H1 (cell line): ENCODE measurements at regions not wholly inside any gene's neighbourhood (a gene's known extent, or its start where the extent isn't known, plus 50 kb on each side); places are given as distances from the start of the nearest gene placed in this dataset.

Source experiments
- CTCF ChIA-PET: fragments of 300-600 bp; sonication (Branson Sonifier 250); formaldehyde crosslinking; loops from one replicate; lab custom pipeline; 2021; ENCODE audit not compliant: partially characterized antibody; lab: Charles Lee
- POLR2A ChIA-PET: fragments of 300-600 bp; sonication (Branson Sonifier 250); formaldehyde crosslinking; loops from one replicate; lab custom pipeline; 2021; ENCODE audit warnings: inconsistent platforms; ENCODE audit not compliant: partially characterized antibody; lab: Charles Lee
- DNase-seq, 2 experiments: peaks; one replicate each; pipeline versions ENCODE4 v3.0.0 to v3.0.0-alpha.2; 2010 to 2022; ENCODE audit warnings: low spot score in 2 of 2, low read depth in 1 of 2, mixed read lengths in 1 of 2
- FAIRE-seq: peaks from 2 replicates; lab custom pipeline; 2011; peaks lifted over from hg19 to GRCh38; lab: Jason Lieb, UNC
- H2AFZ ChIP-seq: 2 replicates; pipeline ENCODE4 v1.8.1; 2012; ENCODE audit warnings: low read length, inconsistent platforms
- H2AK5ac ChIP-seq: 2 replicates; pipeline ENCODE4 v1.6.1; 2013; ENCODE audit warnings: low read depth, low read length
- H2BK120ac ChIP-seq: replicated peaks from 2 replicates; pipeline ENCODE3; 2013; ENCODE audit warnings: low read depth, low read length, inconsistent platforms
- H2BK12ac ChIP-seq: 2 replicates; pipeline ENCODE4 v1.6.1; 2013; ENCODE audit warnings: low read depth, low read length
- H2BK15ac ChIP-seq: 2 replicates; pipeline ENCODE4 v1.6.1; 2013; ENCODE audit warnings: low read length
- H2BK20ac ChIP-seq: 2 replicates; pipeline ENCODE4 v1.6.1; 2013; ENCODE audit warnings: low read length
- H2BK5ac ChIP-seq: 2 replicates; pipeline ENCODE4 v1.6.1; 2013; ENCODE audit warnings: low read depth, low read length
- H3K14ac ChIP-seq: 2 replicates; pipeline ENCODE4 v1.6.1; 2013; ENCODE audit warnings: inconsistent platforms; ENCODE audit not compliant: insufficient read length
- H3K18ac ChIP-seq: 2 replicates; pipeline ENCODE4 v1.6.1; 2013; ENCODE audit warnings: low read length; ENCODE audit errors: extremely low read depth
- H3K23ac ChIP-seq: 2 replicates; pipeline ENCODE4 v1.6.1; 2013; ENCODE audit warnings: inconsistent platforms; ENCODE audit not compliant: insufficient read length
- H3K23me2 ChIP-seq: 2 replicates; pipeline ENCODE4 v1.6.1; 2013; ENCODE audit warnings: low read depth, low read length
- H3K27ac ChIP-seq: 2 replicates; pipeline ENCODE4 v1.6.1; 2011; ENCODE audit warnings: low read depth, low read length, inconsistent platforms
- H3K27me3 ChIP-seq, 4 experiments: replicated peaks in 1 of 4; 1 replicate in 1 of 4; 2 replicates in 3 of 4; pipeline versions ENCODE4 v1.6.1 to v1.8.1; 2011 to 2013; ENCODE audit warnings: low read length in 3 of 4, mild to moderate bottlenecking in 3 of 4, inconsistent platforms in 2 of 4, mixed read lengths in 2 of 4, moderate library complexity in 1 of 4; ENCODE audit not compliant: control insufficient read depth in 3 of 4, insufficient read depth in 3 of 4; ENCODE audit errors: extremely low read depth in 1 of 4
- H3K36me3 ChIP-seq, 4 experiments: 2 replicates each; pipeline versions ENCODE4 v1.6.1 to v1.8.1; 2011 to 2013; ENCODE audit warnings: mild to moderate bottlenecking in 4 of 4, low read length in 3 of 4, moderate library complexity in 2 of 4, control low read depth in 1 of 4, inconsistent platforms in 1 of 4; ENCODE audit not compliant: insufficient read depth in 4 of 4, control insufficient read depth in 2 of 4
- H3K4ac ChIP-seq: replicated peaks from 2 replicates; pipeline ENCODE3; 2013; ENCODE audit warnings: low read length, low read depth, mixed read lengths, inconsistent platforms; ENCODE audit not compliant: insufficient read length
- H3K4me1 ChIP-seq, 4 experiments: replicated peaks in 1 of 4; 1 replicate in 1 of 4; 2 replicates in 3 of 4; pipeline versions ENCODE4 v1.6.1 to v1.8.1; 2011 to 2013; ENCODE audit warnings: low read length in 3 of 4, inconsistent platforms in 2 of 4, mixed read lengths in 1 of 4; ENCODE audit not compliant: insufficient read depth in 4 of 4, control insufficient read depth in 3 of 4
- H3K4me2 ChIP-seq, 2 experiments: 2 replicates each; pipeline versions ENCODE4 v1.6.1 to v1.8.1; 2011 to 2013; ENCODE audit warnings: low read depth in 2 of 2, low read length in 2 of 2, control low read depth in 1 of 2, inconsistent platforms in 1 of 2, mild to moderate bottlenecking in 1 of 2; ENCODE audit not compliant: insufficient read depth in 1 of 2
- H3K4me3 ChIP-seq, 4 experiments: fragments of 200-600, 300-600 bp in 1 of 4; sonication (generic), shearing (Covaris generic), sonication (Bioruptor Twin) in 1 of 4; 2 replicates each; pipeline versions ENCODE4 v1.5.1 to v1.8.1; 2011 to 2016; ENCODE audit warnings: low read length in 4 of 4, low read depth in 3 of 4, control low read depth in 2 of 4, inconsistent platforms in 2 of 4, mild to moderate bottlenecking in 2 of 4, mixed read lengths in 1 of 4, moderate library complexity in 1 of 4; ENCODE audit not compliant: insufficient read depth in 2 of 4; ENCODE audit errors: extremely low read depth in 1 of 4
- H3K56ac ChIP-seq: replicated peaks from 2 replicates; pipeline ENCODE3; 2013; ENCODE audit warnings: low read depth, mild to moderate bottlenecking, mixed read lengths, low read length, inconsistent platforms; ENCODE audit not compliant: insufficient read length
- H3K79me1 ChIP-seq: 2 replicates; pipeline ENCODE4 v1.6.1; 2013; ENCODE audit warnings: low read depth, low read length, control low read depth
- H3K79me2 ChIP-seq, 2 experiments: 2 replicates each; pipeline versions ENCODE4 v1.6.1 to v1.8.1; 2012 to 2013; ENCODE audit warnings: low read length in 2 of 2, mild to moderate bottlenecking in 2 of 2, inconsistent platforms in 1 of 2; ENCODE audit not compliant: insufficient read depth in 2 of 2, control insufficient read depth in 1 of 2
- H3K9ac ChIP-seq, 4 experiments: replicated peaks in 1 of 4; 1 replicate in 1 of 4; 2 replicates in 3 of 4; pipeline versions ENCODE4 v1.6.1 to v1.8.1; 2011 to 2013; ENCODE audit warnings: low read depth in 3 of 4, low read length in 3 of 4, control low read depth in 2 of 4, mild to moderate bottlenecking in 2 of 4, moderate library complexity in 2 of 4, inconsistent platforms in 1 of 4; ENCODE audit errors: extremely low read depth in 1 of 4
- H3K9me3 ChIP-seq, 2 experiments: 2 replicates each; pipeline versions ENCODE4 v1.6.1 to v1.8.1; 2012 to 2013; ENCODE audit warnings: mild to moderate bottlenecking in 2 of 2, moderate library complexity in 2 of 2, control low read depth in 1 of 2, inconsistent platforms in 1 of 2, low read depth in 1 of 2, low read length in 1 of 2, mixed read lengths in 1 of 2; ENCODE audit not compliant: insufficient read depth in 2 of 2
- H4K20me1 ChIP-seq, 2 experiments: replicated peaks in 1 of 2; 2 replicates each; pipeline versions ENCODE3 to v1.8.1; 2011 to 2013; ENCODE audit warnings: inconsistent platforms in 2 of 2, low read length in 2 of 2, mild to moderate bottlenecking in 1 of 2; ENCODE audit not compliant: insufficient read depth in 2 of 2, control insufficient read depth in 1 of 2
- H4K5ac ChIP-seq: 2 replicates; pipeline ENCODE4 v1.6.1; 2013; ENCODE audit warnings: low read length, low read depth, mixed read lengths, inconsistent platforms; ENCODE audit not compliant: insufficient read length
- H4K8ac ChIP-seq: 2 replicates; pipeline ENCODE4 v1.8.0; 2013; ENCODE audit warnings: mild to moderate bottlenecking, moderate library complexity, low read length, inconsistent platforms; ENCODE audit not compliant: insufficient read depth; ENCODE audit errors: extremely low read depth
- H4K91ac ChIP-seq: replicated peaks from 2 replicates; pipeline ENCODE3; 2013; ENCODE audit warnings: low read length, mixed read lengths, inconsistent platforms; ENCODE audit not compliant: insufficient read length
- NANOG ChIP-seq: IDR thresholded peaks from 2 replicates; pipeline ENCODE4 v1.6.1; 2011; ENCODE audit warnings: low read length, low read depth, mild to moderate bottlenecking, inconsistent platforms; ENCODE audit not compliant: insufficient read depth, poor library complexity, severe bottlenecking
- TBP ChIP-seq: IDR thresholded peaks from 2 replicates; pipeline ENCODE4 v1.6.1; 2011; ENCODE audit warnings: low read depth, low read length, improper control_type of control experiment
- WGBS, 2 experiments: shearing (Covaris generic) in 1 of 2; methylation state at CpG; one replicate each; pipeline versions ENCODE4 v1.1.6 to v1.1.7; 2013 to 2015; ENCODE audit warnings: low lambda C conversion rate in 2 of 2, mixed read lengths in 2 of 2, inconsistent platforms in 1 of 2, low coverage in 1 of 2, missing lambda C conversion rate in 1 of 2; ENCODE audit not compliant: insufficient replicate concordance in 2 of 2, insufficient coverage in 1 of 2, insufficient read length in 1 of 2; ENCODE audit errors: extremely low coverage in 1 of 2, missing lambda C conversion rate in 1 of 2; 5-methylcytosine and 5-hydroxymethylcytosine counted together

- Histone ChIP-seq H3K36me3 (no peaks in the 10 kb centered on the region), H2BK12ac (0 out of 2 replicates have a peak overlapping the region, but pooled peaks have one; percentile 39), H3K56ac (no peak overlapping the region), H3K9ac (no peak overlapping the region), H3K4ac (no peak overlapping the region), H3K9me3 (no peaks in the 10 kb centered on the region), H3K4me2 (no peak overlapping the region), H3K79me1 (no peaks in the 10 kb centered on the region), H2AK5ac (no peak overlapping the region), H2BK120ac (no peak overlapping the region), H3K4me1 (no peaks in the 10 kb centered on the region; a peak in 1 of 7 replicates)
- no peak for FAIRE-seq
- POLR2A ChIA-PET, result no interaction called here
- TF ChIP-seq TBP (no peak), NANOG (no peak)
- TF ChIP-seq, all 59 proteins: peak for 0
- H2BK15ac ChIP-seq, result no peak overlapping the region
- 90% methylated on average over 8 of the region's 8 CpGs; no CpG with 5 or more reads in 1 of the 2 experiments for WGBS, 2 experiments
- H3K23me2 ChIP-seq, result no peaks in the 10 kb centered on the region
- no peak for DNase-seq
- no peak overlapping the region; the same call in 1 of the 2 replicates for H4K8ac ChIP-seq
- H2BK5ac ChIP-seq, result no peak overlapping the region
- no peak overlapping the region for H4K5ac ChIP-seq
- H3K27ac ChIP-seq, result no peak overlapping the region
- H4K20me1 ChIP-seq, result no peaks in the 10 kb centered on the region
- H3K23ac ChIP-seq, result no peak overlapping the region
- CTCF ChIA-PET, result interaction anchor here (0.6 kb wide), 1 partner anchor 749 kb away, joined by 3 read pairs; no protein-coding TSS in a partner anchor
- no peak overlapping the region for H3K14ac ChIP-seq
- H4K91ac ChIP-seq, result no peak overlapping the region
- no peak overlapping the region for H3K4me3 ChIP-seq
- no peak overlapping the region for H2AFZ ChIP-seq
- no peak overlapping the region for H3K18ac ChIP-seq
- no peaks in the 10 kb centered on the region for H3K79me2 ChIP-seq
- no peak overlapping the region for H2BK20ac ChIP-seq
- H3K27me3 ChIP-seq, result peaks cover 0 to 3% (median 0%) of the 10 kb centered on the region in 4 experiments; a peak in 1 of 7 replicates
Observed at GRCh38 chr1:157200451-157200850, 62.3 kb upstream of the ETV3 start.
